DND-41 (cell line): ENCODE measurements at regions not wholly inside any gene's neighbourhood (a gene's known extent, or its start where the extent isn't known, plus 50 kb on each side); places are given as distances from the start of the nearest gene placed in this dataset.

Experiments used
- EZH2 ChIP-seq: IDR thresholded peaks from 3 replicates; pipeline ENCODE4 v1.6.1; 2012; ENCODE audit warnings: borderline replicate concordance, low read depth, mild to moderate bottlenecking, moderate library complexity, low read length, inconsistent platforms; ENCODE audit not compliant: severe bottlenecking
- TF ChIP-seq, protein P1 (sequence below): IDR thresholded peaks from 2 replicates; pipeline ENCODE4 v1.5.1; 2012; ENCODE audit warnings: borderline replicate concordance, low read length, moderate library complexity, mild to moderate bottlenecking; ENCODE audit not compliant: poor library complexity, severe bottlenecking; ENCODE audit errors: extremely low read depth

DNA sequence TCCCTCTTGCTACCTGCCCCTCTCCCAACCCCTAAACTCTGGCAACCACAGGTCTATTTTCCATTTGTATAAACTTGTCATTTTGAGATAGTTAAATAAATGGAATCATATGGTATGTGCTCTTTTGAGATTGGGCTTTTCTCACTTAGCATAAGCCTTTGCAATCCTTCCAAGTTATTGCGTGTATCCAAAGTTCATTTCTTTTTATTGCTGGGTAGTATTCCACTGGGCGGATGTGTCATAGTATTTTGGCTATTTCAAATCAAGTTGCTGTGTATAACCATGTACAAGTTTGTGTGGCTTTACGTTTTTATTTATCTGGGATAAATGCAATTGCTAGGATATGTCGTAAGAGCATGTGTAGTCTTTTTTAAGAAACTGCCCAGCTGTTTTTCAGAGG lies 55.5 kb upstream of the CUL3 start:
- TF ChIP-seq, protein P1, sequence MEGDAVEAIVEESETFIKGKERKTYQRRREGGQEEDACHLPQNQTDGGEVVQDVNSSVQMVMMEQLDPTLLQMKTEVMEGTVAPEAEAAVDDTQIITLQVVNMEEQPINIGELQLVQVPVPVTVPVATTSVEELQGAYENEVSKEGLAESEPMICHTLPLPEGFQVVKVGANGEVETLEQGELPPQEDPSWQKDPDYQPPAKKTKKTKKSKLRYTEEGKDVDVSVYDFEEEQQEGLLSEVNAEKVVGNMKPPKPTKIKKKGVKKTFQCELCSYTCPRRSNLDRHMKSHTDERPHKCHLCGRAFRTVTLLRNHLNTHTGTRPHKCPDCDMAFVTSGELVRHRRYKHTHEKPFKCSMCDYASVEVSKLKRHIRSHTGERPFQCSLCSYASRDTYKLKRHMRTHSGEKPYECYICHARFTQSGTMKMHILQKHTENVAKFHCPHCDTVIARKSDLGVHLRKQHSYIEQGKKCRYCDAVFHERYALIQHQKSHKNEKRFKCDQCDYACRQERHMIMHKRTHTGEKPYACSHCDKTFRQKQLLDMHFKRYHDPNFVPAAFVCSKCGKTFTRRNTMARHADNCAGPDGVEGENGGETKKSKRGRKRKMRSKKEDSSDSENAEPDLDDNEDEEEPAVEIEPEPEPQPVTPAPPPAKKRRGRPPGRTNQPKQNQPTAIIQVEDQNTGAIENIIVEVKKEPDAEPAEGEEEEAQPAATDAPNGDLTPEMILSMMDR: no peak
- TF ChIP-seq EZH2: no peak
